PC-9 (cell line): ENCODE measurements at regions not wholly inside any gene's neighbourhood (a gene's known extent, or its start where the extent isn't known, plus 50 kb on each side); places are given as distances from the start of the nearest gene placed in this dataset.

Experiments
- BruUV-seq: library from RNA; stranded (reverse); fragments of 400-500 nt; replicated peaks from 2 replicates; lab custom pipeline; 2021; lab: Mats Ljungman, UMichigan
- CTCF ChIA-PET: fragments of 300-600 bp; sonication (Branson Sonifier 250); formaldehyde crosslinking; loops from one replicate; lab custom pipeline; 2022; ENCODE audit warnings: antibody characterized with exemption; lab: Charles Lee
- POLR2A ChIA-PET: fragments of 300-600 bp; sonication (Branson Sonifier 250); formaldehyde crosslinking; loops from one replicate; lab custom pipeline; 2022; ENCODE audit warnings: antibody characterized with exemption; ENCODE audit not compliant: unreplicated experiment; lab: Charles Lee
- DNase-seq, 2 experiments: peaks; one replicate each; pipeline versions ENCODE4 v3.0.0 to v3.0.0-alpha.2; 2015 to 2022; ENCODE audit warnings: mixed read lengths in 1 of 2
- H2AFZ ChIP-seq: fragments of 200-600 bp; sonication (generic); 2 replicates; pipeline ENCODE4 v1.8.1; 2017; ENCODE audit warnings: antibody characterized with exemption
- H3F3A ChIP-seq: fragments of 200-600 bp; sonication (generic); 2 replicates; pipeline ENCODE4 v1.8.1; 2017; ENCODE audit warnings: antibody characterized with exemption, mild to moderate bottlenecking, low read depth; ENCODE audit not compliant: insufficient read depth
- H3K27ac ChIP-seq: fragments of 200-600 bp; sonication (generic); 2 replicates; pipeline ENCODE4 v1.6.1; 2016; ENCODE audit warnings: mixed run types
- H3K27me3 ChIP-seq: fragments of 200-600 bp; sonication (generic); 2 replicates; pipeline ENCODE4 v1.6.1; 2016; ENCODE audit warnings: low read depth, mixed run types; ENCODE audit not compliant: insufficient read depth
- H3K36me3 ChIP-seq: fragments of 200-600 bp; sonication (generic); 2 replicates; pipeline ENCODE4 v1.6.1; 2016; ENCODE audit warnings: low read depth, mixed run types
- H3K4me1 ChIP-seq: fragments of 200-600 bp; sonication (generic); replicated peaks from 2 replicates; pipeline ENCODE4 v1.6.1; 2016; ENCODE audit warnings: mixed run types; ENCODE audit not compliant: insufficient read depth
- H3K4me2 ChIP-seq: fragments of 200-600 bp; sonication (generic); 2 replicates; pipeline ENCODE4 v1.6.1; 2017; ENCODE audit warnings: mixed run types
- H3K4me3 ChIP-seq: fragments of 200-600 bp; sonication (generic); 2 replicates; pipeline ENCODE4 v1.6.1; 2016; ENCODE audit warnings: mixed run types
- H3K79me2 ChIP-seq: fragments of 200-600 bp; sonication (generic); 2 replicates; pipeline ENCODE4 v1.6.1; 2017; ENCODE audit warnings: low read depth, mixed run types
- H3K9me2 ChIP-seq: fragments of 200-600 bp; sonication (generic); 2 replicates; pipeline ENCODE4 v1.8.1; 2017; ENCODE audit warnings: mild to moderate bottlenecking; ENCODE audit not compliant: insufficient read depth
- H3K9me3 ChIP-seq: fragments of 200-600 bp; sonication (generic); 2 replicates; pipeline ENCODE4 v1.8.1; 2016; ENCODE audit warnings: low read depth; ENCODE audit not compliant: insufficient read depth
- H4K20me1 ChIP-seq: fragments of 200-600 bp; sonication (generic); 2 replicates; pipeline ENCODE4 v1.8.1; 2017; ENCODE audit not compliant: insufficient read depth
- EZH2 ChIP-seq: fragments of 200-600 bp; sonication (generic); IDR thresholded peaks from 2 replicates; pipeline ENCODE4 v1.8.0; 2017; ENCODE audit warnings: antibody characterized with exemption, low read depth
- intact Hi-C: fragments of 100-400 bp; cut with micrococcal nuclease; formaldehyde crosslinking; loops from one replicate; pipeline ENCODE4 v1.10.0; 2022; ENCODE audit not compliant: unreplicated experiment
- TF ChIP-seq, protein P1 (sequence below): fragments of 200-600 bp; sonication (generic); conservative IDR thresholded peaks from 2 replicates; pipeline ENCODE4 v1.6.1; 2017; ENCODE audit warnings: mixed run types, antibody characterized with exemption, mild to moderate bottlenecking, moderate library complexity

- CTCF ChIA-PET = no interaction called here
- POLR2A ChIA-PET = no interaction called here
- Histone ChIP-seq H3K9me3 (no peaks in the 10 kb centered on the region), H3F3A (no peaks in the 10 kb centered on the region), H3K9me2 (no peaks in the 10 kb centered on the region), H3K79me2 (no peaks in the 10 kb centered on the region), H3K4me3 (no peak overlapping the region), H2AFZ (no peak overlapping the region), H3K4me1 (no peaks in the 10 kb centered on the region), H3K4me2 (no peak overlapping the region), H3K27me3 (peaks cover 62% of the 10 kb centered on the region), H4K20me1 (peaks cover 5% of the 10 kb centered on the region; the same call in 1 of the 2 replicates), H3K27ac (no peak overlapping the region), H3K36me3 (no peaks in the 10 kb centered on the region)
- DNase-seq = no peak
- intact Hi-C loops = no loop called here
- BruUV-seq = no TSS peak
- no peak for TF ChIP-seq EZH2
- TF ChIP-seq, protein P1, sequence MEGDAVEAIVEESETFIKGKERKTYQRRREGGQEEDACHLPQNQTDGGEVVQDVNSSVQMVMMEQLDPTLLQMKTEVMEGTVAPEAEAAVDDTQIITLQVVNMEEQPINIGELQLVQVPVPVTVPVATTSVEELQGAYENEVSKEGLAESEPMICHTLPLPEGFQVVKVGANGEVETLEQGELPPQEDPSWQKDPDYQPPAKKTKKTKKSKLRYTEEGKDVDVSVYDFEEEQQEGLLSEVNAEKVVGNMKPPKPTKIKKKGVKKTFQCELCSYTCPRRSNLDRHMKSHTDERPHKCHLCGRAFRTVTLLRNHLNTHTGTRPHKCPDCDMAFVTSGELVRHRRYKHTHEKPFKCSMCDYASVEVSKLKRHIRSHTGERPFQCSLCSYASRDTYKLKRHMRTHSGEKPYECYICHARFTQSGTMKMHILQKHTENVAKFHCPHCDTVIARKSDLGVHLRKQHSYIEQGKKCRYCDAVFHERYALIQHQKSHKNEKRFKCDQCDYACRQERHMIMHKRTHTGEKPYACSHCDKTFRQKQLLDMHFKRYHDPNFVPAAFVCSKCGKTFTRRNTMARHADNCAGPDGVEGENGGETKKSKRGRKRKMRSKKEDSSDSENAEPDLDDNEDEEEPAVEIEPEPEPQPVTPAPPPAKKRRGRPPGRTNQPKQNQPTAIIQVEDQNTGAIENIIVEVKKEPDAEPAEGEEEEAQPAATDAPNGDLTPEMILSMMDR = peak; percentile 38; the same call in 1 of the 2 replicates
Observed at GRCh38 chr5:174581479-174581878, 142.9 kb upstream of the MSX2 start.

- no peak overlapping the region for H2AFZ ChIP-seq
- no peaks in the 10 kb centered on the region for H3F3A ChIP-seq
- no peaks in the 10 kb centered on the region for H3K79me2 ChIP-seq
- H3K27ac ChIP-seq = no peak overlapping the region
- no TSS peak for BruUV-seq
- no peak for DNase-seq
- intact Hi-C loops = no loop called here
- H3K36me3 ChIP-seq = no peaks in the 10 kb centered on the region
- peaks cover 5% of the 10 kb centered on the region; the same call in 1 of the 2 replicates for H4K20me1 ChIP-seq
- no peak overlapping the region for H3K4me3 ChIP-seq
- CTCF ChIA-PET = no interaction called here
- H3K4me1 ChIP-seq = no peaks in the 10 kb centered on the region
- no peaks in the 10 kb centered on the region for H3K9me3 ChIP-seq
- H3K9me2 ChIP-seq = no peaks in the 10 kb centered on the region
- H3K27me3 ChIP-seq = peaks cover 57% of the 10 kb centered on the region
- TF ChIP-seq EZH2 = no peak
- TF ChIP-seq, protein P1 = no peak
- POLR2A ChIA-PET = no interaction called here
- no peak overlapping the region for H3K4me2 ChIP-seq
Observed at GRCh38 chr5:174581894-174582293, 142.5 kb upstream of the MSX2 start.

DNA sequence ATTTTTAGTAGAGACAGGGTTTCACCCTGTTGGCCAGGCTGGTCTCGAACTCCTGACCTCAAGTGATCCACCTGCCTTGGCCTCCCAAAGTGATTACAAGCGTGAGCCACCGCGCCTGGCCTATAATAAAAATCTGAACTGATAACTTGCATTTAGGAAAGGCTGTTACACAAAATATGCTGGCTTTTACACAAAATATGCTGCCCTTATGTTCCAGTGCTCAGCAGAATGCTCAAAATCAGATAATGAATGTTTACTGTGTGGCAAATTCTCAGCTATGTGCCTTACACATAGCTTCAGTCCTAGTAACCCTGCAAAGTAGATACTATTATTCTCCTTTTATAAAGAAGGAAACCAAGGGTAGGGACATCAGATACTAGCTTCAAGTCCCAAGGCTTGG, 141.3 kb upstream of the MSX2 start:
- TF ChIP-seq, protein P1 = no peak
- no peak for TF ChIP-seq EZH2
- POLR2A ChIA-PET = no interaction called here
- DNase-seq = no peak

More for the DNA sequence above, 141.3 kb upstream of the MSX2 start:
- intact Hi-C loops = no loop called here
- H3K4me3 ChIP-seq = no peak overlapping the region
- CTCF ChIA-PET = no interaction called here
- H2AFZ ChIP-seq = no peak overlapping the region
- no peaks in the 10 kb centered on the region for H3K4me1 ChIP-seq
- no peak overlapping the region for H3K27ac ChIP-seq
- H3K4me2 ChIP-seq = 0 out of 2 replicates have a peak overlapping the region, but pooled peaks have one; percentile 15
- no peaks in the 10 kb centered on the region for H3F3A ChIP-seq
- H3K9me2 ChIP-seq = no peaks in the 10 kb centered on the region
- no peaks in the 10 kb centered on the region for H3K9me3 ChIP-seq
- peaks cover 46% of the 10 kb centered on the region for H3K27me3 ChIP-seq
- BruUV-seq = no TSS peak
- no peaks in the 10 kb centered on the region for H3K36me3 ChIP-seq
- H3K79me2 ChIP-seq = no peaks in the 10 kb centered on the region
- peaks cover 5% of the 10 kb centered on the region; the same call in 1 of the 2 replicates for H4K20me1 ChIP-seq
